Astrocyte of the cerebellum (primary cell): ENCODE measurements at regions not wholly inside any gene's neighbourhood (a gene's known extent, or its start where the extent isn't known, plus 50 kb on each side); places are given as distances from the start of the nearest gene placed in this dataset.

Experiments
- DNase-seq: peaks from one replicate; pipeline ENCODE4 v3.0.0-alpha.2; 2011; ENCODE audit warnings: low read depth
- H3K4me3 ChIP-seq: 2 replicates; pipeline ENCODE4 v1.5.1; 2011; ENCODE audit warnings: mild to moderate bottlenecking, low read depth, low read length, moderate library complexity
- CTCF ChIP-seq: IDR thresholded peaks from 2 replicates; pipeline ENCODE4 v1.5.1; 2012; ENCODE audit warnings: low read length, low read depth, moderate library complexity, mild to moderate bottlenecking; ENCODE audit errors: missing control alignments
- in situ Hi-C: cut with HindIII; loops from 2 replicates; pipeline ENCODE4 v1.10.0; 2017; ENCODE audit warnings: low sequenced_read_pairs

DNA sequence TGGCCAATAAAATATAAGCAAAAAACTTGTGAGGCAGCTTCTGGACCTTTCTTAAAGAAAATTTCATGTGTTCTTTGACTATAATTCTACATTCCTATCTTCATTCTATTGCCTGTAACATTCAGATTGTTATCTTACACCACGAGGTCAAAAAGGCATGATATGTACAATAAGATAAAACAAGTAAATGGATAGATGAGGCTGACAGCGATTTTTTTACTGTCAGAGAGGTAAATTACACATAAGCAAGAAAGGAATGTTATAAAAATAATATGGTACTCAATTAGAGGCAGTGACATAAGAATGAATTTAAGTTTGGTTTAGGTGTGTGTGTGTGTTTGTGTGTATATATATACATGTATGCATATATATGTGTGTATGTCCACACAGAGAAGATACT is 660.0 kb downstream of the C12orf50 start:
- in situ Hi-C loops, result no loop called here
- no peak for TF ChIP-seq CTCF
- no peak overlapping the region for H3K4me3 ChIP-seq
- DNase-seq, result no peak

GRCh38 chr12:87368259-87368658 is 660.9 kb downstream of the C12orf50 start:
- DNase-seq, result no peak
- no peak for TF ChIP-seq CTCF
- in situ Hi-C loops, result no loop called here
- H3K4me3 ChIP-seq, result no peak overlapping the region

- no peak overlapping the region for H3K4me3 ChIP-seq
- in situ Hi-C loops, result no loop called here
- DNase-seq, result no peak
- no peak for TF ChIP-seq CTCF
Observed at GRCh38 chr12:87365423-87365822, 663.8 kb downstream of the C12orf50 start.

- no peak for DNase-seq
- no peak overlapping the region for H3K4me3 ChIP-seq
- in situ Hi-C loops, result no loop called here
- TF ChIP-seq CTCF, result no peak
Observed at GRCh38 chr12:87363497-87364084, 665.6 kb downstream of the C12orf50 start.

GRCh38 chr12:87349681-87350080 is 679.5 kb downstream of the C12orf50 start:
- TF ChIP-seq CTCF, result no peak
- in situ Hi-C loops, result no loop called here
- DNase-seq, result no peak
- H3K4me3 ChIP-seq, result no peak overlapping the region

- DNase-seq, result no peak
- TF ChIP-seq CTCF, result no peak
- in situ Hi-C loops, result no loop called here
- H3K4me3 ChIP-seq, result no peak overlapping the region
Observed at GRCh38 chr12:87348071-87348470, 681.1 kb downstream of the C12orf50 start.
